ENCODE measurements at regions not wholly inside any gene's neighbourhood (a gene's known extent, or its start where the extent isn't known, plus 50 kb on each side); places are given as distances from the start of the nearest gene placed in this dataset.
"Not testable (repeated sequence)": the region's sequence is repeated elsewhere in the genome, so short reads cannot be mapped to it uniquely, and the experiment has no call there.

DNA sequence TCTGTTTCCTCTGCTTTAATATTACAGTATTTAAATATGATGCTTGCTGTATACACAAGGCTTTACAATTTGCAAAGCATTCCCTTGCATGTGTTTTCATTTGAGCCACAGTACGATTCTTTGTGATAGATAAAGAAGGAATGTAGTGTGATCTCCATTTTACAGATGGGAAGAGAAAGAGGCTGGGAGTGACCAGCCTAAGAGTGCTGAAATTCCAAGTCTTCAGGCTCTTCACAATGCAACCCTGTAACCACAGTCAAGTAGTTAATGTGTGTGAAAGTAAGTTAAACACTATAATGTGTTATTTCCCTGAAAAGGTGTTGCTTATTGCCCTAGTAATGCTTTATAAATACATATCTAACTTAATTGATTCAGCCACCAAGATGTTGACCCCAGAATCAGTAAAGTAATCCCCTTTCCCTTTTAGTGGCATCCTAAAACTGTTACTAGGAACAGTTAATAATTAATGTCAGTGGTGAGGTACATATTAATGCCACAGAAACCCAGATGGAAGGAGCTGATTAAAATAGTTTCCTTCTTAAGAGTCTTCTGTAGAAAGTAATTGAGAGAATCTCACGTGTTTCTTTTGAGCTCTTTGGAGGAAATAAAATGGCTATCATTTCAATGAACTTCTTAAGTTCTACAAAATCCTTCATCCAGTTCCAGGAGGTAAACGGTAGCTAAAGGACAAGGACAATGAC, 110.4 kb downstream of the IL12A start:
- TF ChIP-seq, protein P1, sequence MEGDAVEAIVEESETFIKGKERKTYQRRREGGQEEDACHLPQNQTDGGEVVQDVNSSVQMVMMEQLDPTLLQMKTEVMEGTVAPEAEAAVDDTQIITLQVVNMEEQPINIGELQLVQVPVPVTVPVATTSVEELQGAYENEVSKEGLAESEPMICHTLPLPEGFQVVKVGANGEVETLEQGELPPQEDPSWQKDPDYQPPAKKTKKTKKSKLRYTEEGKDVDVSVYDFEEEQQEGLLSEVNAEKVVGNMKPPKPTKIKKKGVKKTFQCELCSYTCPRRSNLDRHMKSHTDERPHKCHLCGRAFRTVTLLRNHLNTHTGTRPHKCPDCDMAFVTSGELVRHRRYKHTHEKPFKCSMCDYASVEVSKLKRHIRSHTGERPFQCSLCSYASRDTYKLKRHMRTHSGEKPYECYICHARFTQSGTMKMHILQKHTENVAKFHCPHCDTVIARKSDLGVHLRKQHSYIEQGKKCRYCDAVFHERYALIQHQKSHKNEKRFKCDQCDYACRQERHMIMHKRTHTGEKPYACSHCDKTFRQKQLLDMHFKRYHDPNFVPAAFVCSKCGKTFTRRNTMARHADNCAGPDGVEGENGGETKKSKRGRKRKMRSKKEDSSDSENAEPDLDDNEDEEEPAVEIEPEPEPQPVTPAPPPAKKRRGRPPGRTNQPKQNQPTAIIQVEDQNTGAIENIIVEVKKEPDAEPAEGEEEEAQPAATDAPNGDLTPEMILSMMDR (IDR thresholded peaks at IDR 0.05; ENCODE audit: control extremely low read depth, extremely low read depth, low read depth, missing control alignments) = no peak
- DNase-seq (ENCODE audit: extremely low spot score) = no peak
- ChIA-PET POLR2A (no interaction called here), CTCF (interaction anchor here (1.0 to 1.4 kb wide), 3 partner anchors 67 to 216 kb away, joined by 3 to 4 read pairs (median 3); no protein-coding TSS in a partner anchor)

DNA sequence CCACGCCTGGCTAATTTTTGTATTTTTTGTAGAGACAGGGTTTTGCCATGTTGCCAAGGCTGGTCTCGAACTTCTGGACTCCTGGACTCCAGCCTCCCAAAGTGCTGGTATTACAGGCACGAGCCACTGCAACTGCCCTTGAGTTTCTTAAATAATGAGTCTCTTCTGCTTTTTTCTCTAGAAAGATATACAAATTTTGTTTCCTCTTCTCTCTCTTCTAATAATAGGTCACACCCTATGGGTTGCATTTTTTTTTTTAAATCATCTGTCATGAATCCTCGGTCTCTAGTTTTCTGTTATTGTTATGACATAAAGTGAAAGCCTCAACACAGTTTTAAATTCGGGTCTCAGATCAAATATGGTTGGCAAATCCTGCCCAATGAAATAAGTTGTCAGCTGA, 111.2 kb downstream of the IL12A start:
- DNase-seq (ENCODE audit: extremely low spot score) = peak; percentile 34
- CTCF ChIA-PET = interaction anchor here (1.0 to 1.4 kb wide), 2 partner anchors 68 to 216 kb away, joined by 3 to 4 read pairs; no protein-coding TSS in a partner anchor
- TF ChIP-seq, protein P1 (IDR thresholded peaks at IDR 0.05; ENCODE audit: control extremely low read depth, extremely low read depth, low read depth, missing control alignments) = no peak
- POLR2A ChIA-PET = no interaction called here

DNA sequence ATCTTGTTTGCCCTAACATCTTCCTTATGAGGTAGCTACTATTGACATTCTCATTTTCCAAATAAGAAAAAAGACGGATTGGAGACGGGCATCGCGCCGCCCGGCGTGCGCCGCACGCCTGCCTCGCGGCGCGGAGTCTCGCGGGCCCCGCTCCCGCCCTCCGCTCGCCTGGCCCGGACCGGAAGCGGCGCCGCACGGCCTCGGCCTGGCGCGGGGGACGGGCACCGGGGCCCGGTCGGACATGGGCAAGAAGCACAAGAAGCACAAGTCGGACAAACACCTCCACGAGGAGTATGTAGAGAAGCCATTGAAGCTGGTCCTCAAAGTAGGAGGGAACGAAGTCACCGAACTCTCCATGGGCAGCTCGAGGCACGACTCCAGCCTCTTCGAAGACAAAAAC, 112.0 kb downstream of the IL12A start:
- TF ChIP-seq, protein P1 (IDR thresholded peaks at IDR 0.05; ENCODE audit: control extremely low read depth, extremely low read depth, low read depth, missing control alignments) = no peak
- POLR2A ChIA-PET = no interaction called here
- CTCF ChIA-PET = no interaction called here
- no peak for DNase-seq (ENCODE audit: extremely low spot score)

DNA sequence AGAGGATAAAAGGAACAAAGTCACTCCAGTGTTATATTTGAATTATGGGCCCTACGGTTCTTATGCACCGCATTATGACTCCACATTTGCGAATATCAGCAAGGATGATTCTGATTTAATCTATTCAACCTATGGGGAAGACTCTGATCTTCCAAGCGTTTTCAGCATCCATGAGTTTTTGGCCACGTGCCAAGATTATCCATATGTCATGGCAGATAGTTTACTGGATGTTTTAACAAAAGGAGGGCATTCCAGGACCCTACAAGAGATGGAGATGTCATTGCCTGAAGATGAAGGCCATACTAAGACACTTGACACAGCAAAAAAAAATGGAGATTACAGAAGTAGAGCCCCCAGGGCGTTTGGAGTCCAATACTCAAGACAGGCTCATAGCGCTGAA, 113.4 kb downstream of the IL12A start:
- DNase-seq (ENCODE audit: extremely low spot score); POLR2A ChIA-PET; CTCF ChIA-PET: not testable (repeated sequence)

DNA sequence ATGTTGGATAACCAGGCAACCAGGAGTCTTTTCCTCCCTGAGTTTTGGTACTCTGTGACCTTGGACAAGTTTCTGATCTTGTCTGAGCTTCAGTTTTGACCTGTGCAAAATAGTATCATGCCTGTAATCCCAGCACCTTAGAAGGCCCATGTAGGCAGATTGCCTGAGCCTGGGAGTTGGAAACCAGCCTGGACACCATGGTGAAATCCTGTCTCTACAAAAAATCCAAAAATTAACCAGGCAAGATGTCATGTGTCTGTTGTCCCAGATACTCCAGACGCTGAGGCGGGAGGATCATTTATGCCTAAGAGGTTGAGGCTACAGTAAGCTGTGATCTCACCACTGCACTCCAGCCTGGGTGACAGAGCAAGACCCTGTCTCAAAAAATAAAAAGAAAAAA, 114.8 kb downstream of the IL12A start:
- POLR2A ChIA-PET = no interaction called here
- TF ChIP-seq, protein P1 (IDR thresholded peaks at IDR 0.05; ENCODE audit: control extremely low read depth, extremely low read depth, low read depth, missing control alignments) = no peak
- CTCF ChIA-PET = no interaction called here
- no peak for DNase-seq (ENCODE audit: extremely low spot score)

DNA sequence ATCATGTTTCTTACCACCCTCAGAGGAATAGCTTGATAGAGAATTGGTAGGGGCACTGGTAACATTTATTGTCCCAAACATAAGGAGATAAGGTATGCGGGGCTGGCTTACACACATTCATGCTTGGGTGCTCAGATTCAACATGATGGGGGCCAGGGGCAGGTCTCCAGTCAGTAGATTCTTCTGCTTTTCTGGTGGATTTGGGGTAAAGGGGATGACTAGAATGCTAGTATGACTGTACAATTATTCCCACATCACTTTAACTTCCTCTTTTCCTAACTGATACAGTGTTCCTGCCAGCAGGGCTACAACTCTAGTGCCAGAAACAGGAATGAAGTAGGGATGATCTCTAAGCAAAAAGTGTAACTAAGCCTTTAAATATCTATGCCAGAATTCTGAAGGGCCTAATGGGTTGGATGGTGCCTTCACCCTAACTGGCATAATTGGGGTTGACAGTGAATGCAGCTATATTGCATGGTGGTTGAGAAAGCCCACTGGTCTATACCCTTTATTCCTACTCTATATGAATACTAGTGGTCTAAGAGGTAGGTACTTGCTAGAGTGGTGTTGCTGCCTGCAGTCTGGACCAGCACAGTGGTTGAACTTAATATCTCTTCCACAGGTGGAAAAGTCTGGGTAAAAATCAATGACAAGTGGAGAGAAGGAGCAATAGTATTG, 117.4 kb downstream of the IL12A start:
- CTCF ChIA-PET = no interaction called here

More for the DNA sequence above, 117.4 kb downstream of the IL12A start:
- no peak for DNase-seq (ENCODE audit: extremely low spot score)
- POLR2A ChIA-PET = no interaction called here
- TF ChIP-seq, protein P1 (IDR thresholded peaks at IDR 0.05; ENCODE audit: control extremely low read depth, extremely low read depth, low read depth, missing control alignments) = no peak
